GM19395 (cell line): ENCODE measurements at regions not wholly inside any gene's neighbourhood (a gene's known extent, or its start where the extent isn't known, plus 50 kb on each side); places are given as distances from the start of the nearest gene placed in this dataset.

Experiments used
- ATAC-seq: cut with Tn5 transposase; IDR thresholded peaks from one replicate; pipeline ENCODE4 v1.9.1; 2021; ENCODE audit warnings: mild to moderate bottlenecking, moderate library complexity; ENCODE audit not compliant: unreplicated experiment

- no peak for ATAC-seq
Observed at GRCh38 chr2:188848887-188849435, 125.2 kb upstream of the COL3A1 start.

GRCh38 chr2:188850786-188851185 lies 123.4 kb upstream of the COL3A1 start:
- no peak for ATAC-seq

- ATAC-seq = no peak
Observed at GRCh38 chr2:188851311-188851710, 122.9 kb upstream of the COL3A1 start.

- ATAC-seq = no peak
Observed at GRCh38 chr2:188851826-188852225, 122.3 kb upstream of the COL3A1 start.

GRCh38 chr2:188852772-188853171 lies 121.4 kb upstream of the COL3A1 start:
- ATAC-seq = no peak

- no peak for ATAC-seq
Observed at GRCh38 chr2:188853307-188853706, 120.9 kb upstream of the COL3A1 start.

GRCh38 chr2:188865681-188866080 lies 108.5 kb upstream of the COL3A1 start:
- ATAC-seq = no peak

GRCh38 chr2:188869550-188869949 lies 104.6 kb upstream of the COL3A1 start:
- no peak for ATAC-seq

GRCh38 chr2:188870289-188870688 lies 103.9 kb upstream of the COL3A1 start:
- no peak for ATAC-seq

- no peak for ATAC-seq
Observed at GRCh38 chr2:188875104-188875503, 99.1 kb upstream of the COL3A1 start.

- no peak for ATAC-seq
Observed at GRCh38 chr2:188878716-188879115, 95.5 kb upstream of the COL3A1 start.

GRCh38 chr2:188880740-188881139 lies 93.4 kb upstream of the COL3A1 start:
- no peak for ATAC-seq

- no peak for ATAC-seq
Observed at GRCh38 chr2:188881434-188881833, 92.7 kb upstream of the COL3A1 start.

GRCh38 chr2:188884046-188884445 lies 90.1 kb upstream of the COL3A1 start:
- no peak for ATAC-seq

- no peak for ATAC-seq
Observed at GRCh38 chr2:188884517-188884916, 89.7 kb upstream of the COL3A1 start.

GRCh38 chr2:188889187-188889586 lies 85.0 kb upstream of the COL3A1 start:
- ATAC-seq = no peak

GRCh38 chr2:188890755-188891154 lies 83.4 kb upstream of the COL3A1 start:
- no peak for ATAC-seq

GRCh38 chr2:188892636-188893035 lies 81.5 kb upstream of the COL3A1 start:
- ATAC-seq = no peak

- no peak for ATAC-seq
Observed at GRCh38 chr2:188893972-188894371, 80.2 kb upstream of the COL3A1 start.

- no peak for ATAC-seq
Observed at GRCh38 chr2:188894979-188895378, 79.2 kb upstream of the COL3A1 start.

- ATAC-seq = no peak
Observed at GRCh38 chr2:188897096-188897495, 77.1 kb upstream of the COL3A1 start.

- ATAC-seq = no peak
Observed at GRCh38 chr2:188898261-188898660, 75.9 kb upstream of the COL3A1 start.

GRCh38 chr2:188902901-188903491 lies 71.2 kb upstream of the COL3A1 start:
- no peak for ATAC-seq
